HL-60 (cell line): ENCODE measurements at regions not wholly inside any gene's neighbourhood (a gene's known extent, or its start where the extent isn't known, plus 50 kb on each side); places are given as distances from the start of the nearest gene placed in this dataset.

Source experiments
- CTCF ChIP-seq: IDR thresholded peaks from one replicate; pipeline ENCODE4 v1.5.1; 2011; ENCODE audit warnings: low read length, control low read depth, inconsistent platforms; ENCODE audit not compliant: insufficient read depth
- POLR2AphosphoS5 ChIP-seq: IDR thresholded peaks from 2 replicates; pipeline ENCODE4 v1.6.1; 2012; ENCODE audit warnings: low read depth
- SPI1 ChIP-seq: IDR thresholded peaks from 2 replicates; pipeline ENCODE4 v1.6.1; 2012; ENCODE audit warnings: low read depth, mild to moderate bottlenecking, borderline replicate concordance
- TF ChIP-seq, protein P1 (sequence below): IDR thresholded peaks from 2 replicates; pipeline ENCODE4 v1.6.1; 2012; ENCODE audit warnings: low read depth; ENCODE audit not compliant: insufficient replicate concordance

GRCh38 chr1:188825471-188825870, 1652.2 kb downstream of the BRINP3 start:
- TF ChIP-seq CTCF = no peak
- TF ChIP-seq POLR2AphosphoS5 = no peak
- TF ChIP-seq SPI1 = no peak
- TF ChIP-seq, protein P1, sequence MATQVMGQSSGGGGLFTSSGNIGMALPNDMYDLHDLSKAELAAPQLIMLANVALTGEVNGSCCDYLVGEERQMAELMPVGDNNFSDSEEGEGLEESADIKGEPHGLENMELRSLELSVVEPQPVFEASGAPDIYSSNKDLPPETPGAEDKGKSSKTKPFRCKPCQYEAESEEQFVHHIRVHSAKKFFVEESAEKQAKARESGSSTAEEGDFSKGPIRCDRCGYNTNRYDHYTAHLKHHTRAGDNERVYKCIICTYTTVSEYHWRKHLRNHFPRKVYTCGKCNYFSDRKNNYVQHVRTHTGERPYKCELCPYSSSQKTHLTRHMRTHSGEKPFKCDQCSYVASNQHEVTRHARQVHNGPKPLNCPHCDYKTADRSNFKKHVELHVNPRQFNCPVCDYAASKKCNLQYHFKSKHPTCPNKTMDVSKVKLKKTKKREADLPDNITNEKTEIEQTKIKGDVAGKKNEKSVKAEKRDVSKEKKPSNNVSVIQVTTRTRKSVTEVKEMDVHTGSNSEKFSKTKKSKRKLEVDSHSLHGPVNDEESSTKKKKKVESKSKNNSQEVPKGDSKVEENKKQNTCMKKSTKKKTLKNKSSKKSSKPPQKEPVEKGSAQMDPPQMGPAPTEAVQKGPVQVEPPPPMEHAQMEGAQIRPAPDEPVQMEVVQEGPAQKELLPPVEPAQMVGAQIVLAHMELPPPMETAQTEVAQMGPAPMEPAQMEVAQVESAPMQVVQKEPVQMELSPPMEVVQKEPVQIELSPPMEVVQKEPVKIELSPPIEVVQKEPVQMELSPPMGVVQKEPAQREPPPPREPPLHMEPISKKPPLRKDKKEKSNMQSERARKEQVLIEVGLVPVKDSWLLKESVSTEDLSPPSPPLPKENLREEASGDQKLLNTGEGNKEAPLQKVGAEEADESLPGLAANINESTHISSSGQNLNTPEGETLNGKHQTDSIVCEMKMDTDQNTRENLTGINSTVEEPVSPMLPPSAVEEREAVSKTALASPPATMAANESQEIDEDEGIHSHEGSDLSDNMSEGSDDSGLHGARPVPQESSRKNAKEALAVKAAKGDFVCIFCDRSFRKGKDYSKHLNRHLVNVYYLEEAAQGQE = no peak
